NCI-H460 (cell line): ENCODE measurements at regions not wholly inside any gene's neighbourhood (a gene's known extent, or its start where the extent isn't known, plus 50 kb on each side); places are given as distances from the start of the nearest gene placed in this dataset.

ENCODE experiments used
- DNase-seq: peaks from one replicate; pipeline ENCODE4 v3.0.0-alpha.2; 2016; ENCODE audit warnings: low read depth; ENCODE audit errors: extremely low read depth

- no peak for DNase-seq
Observed at GRCh38 chr3:59424268-59425010, 374.6 kb upstream of the CFAP20DC start.

DNA sequence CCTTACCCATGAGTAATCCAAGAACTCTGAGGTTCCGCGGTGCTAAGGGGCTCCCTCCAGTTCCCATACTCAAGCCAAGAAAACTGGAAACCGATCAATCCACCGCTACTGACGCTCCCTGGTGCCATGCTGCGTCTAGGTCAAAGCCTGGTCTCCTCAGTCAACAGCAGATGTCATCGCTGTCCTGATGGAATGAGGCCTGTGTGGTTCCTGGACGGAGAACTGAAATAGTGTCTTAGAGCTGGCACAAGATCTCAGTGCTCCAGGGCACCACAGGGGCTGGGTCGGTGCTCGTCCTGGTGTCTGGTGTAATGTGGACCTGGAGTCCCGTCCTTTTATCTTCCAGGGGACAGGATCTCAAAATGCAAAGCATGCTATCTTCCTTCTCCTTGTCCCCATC is 373.9 kb upstream of the CFAP20DC start:
- DNase-seq = no peak

DNA sequence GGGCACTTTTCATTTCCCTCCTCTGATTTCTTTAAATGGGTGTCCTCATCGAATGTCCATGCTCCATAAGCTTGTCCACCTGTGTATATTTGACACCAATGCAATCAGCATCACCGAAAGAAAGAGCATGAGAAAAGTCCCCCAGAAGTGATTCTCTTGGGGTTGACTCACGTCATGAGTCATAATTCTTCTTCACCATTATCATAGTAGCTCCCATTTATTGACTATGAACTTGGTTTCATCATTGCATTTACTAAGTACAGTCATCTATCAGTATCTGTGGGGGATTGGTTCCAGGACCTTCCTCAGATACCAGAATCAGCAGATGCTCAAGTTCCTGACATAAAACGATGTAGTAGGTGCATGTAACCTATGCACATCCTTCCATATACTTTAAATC is 372.5 kb upstream of the CFAP20DC start:
- no peak for DNase-seq

GRCh38 chr3:59418836-59419235 is 369.0 kb upstream of the CFAP20DC start:
- DNase-seq = no peak

- DNase-seq = no peak
Observed at GRCh38 chr3:59412516-59412915, 362.7 kb upstream of the CFAP20DC start.

DNA sequence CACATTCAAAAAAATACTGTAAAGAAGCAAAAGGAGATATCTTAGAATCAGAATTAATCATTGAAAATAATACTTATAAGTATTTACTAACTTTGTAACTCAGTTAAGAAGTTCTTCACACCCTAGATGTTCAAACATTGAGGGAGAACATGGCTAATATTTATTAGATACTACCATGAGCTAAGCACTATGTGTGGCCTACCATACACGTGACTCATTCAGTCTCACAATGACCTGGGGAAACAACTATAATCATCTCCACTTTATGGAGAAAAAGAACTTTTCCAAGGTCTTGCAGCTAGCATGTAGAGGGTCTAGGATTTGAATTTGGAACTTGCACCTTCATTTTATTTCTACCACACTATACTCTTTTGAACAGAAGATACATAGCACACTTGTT is 361.9 kb upstream of the CFAP20DC start:
- DNase-seq = no peak

- no peak for DNase-seq
Observed at GRCh38 chr3:59411186-59411585, 361.4 kb upstream of the CFAP20DC start.

DNA sequence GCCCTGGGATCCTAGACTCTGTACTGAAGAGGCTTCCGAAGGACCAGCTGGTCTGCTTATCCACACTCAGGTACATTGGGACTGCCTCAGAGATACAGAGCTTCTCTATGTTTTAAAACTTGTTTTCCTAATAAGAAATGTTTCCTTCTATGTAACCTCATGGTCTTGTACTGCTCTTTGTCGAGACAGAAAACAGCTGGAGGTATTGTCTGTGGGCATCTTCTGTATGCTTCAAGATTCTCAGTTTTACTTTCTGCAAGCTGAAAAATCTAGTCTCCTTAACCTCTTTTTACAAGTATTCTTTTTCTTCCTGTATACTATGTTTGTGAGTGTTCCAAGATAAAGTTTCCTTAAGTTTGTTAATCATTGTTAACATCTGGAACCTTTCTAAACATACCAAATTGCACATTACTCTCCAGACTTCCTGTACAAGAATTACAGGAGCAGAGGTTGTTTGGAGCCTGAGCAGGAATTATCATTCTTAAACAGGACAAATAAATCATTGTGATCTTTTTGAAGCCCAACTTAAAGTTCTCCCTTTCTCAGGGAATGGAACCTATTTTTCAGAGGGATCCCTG is 358.3 kb upstream of the CFAP20DC start:
- DNase-seq = no peak

DNA sequence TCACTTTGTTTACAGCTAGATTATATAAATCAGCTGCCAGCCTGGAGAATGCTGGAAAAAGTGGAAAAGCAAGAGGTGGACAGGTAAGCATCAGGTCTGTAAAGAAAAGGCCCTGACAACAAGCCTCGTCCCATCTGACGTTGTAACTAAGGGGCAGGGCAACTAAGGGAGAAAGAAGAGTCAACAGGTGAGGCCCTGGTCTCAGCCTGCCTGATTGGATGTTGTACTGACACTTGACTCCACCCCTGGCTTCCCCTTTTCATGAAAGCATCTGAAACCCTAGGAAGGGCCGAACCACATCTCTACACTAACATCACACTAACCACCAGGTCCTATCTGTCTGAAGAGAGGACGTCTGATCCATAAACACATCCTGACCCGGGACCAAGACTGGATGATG is 357.6 kb upstream of the CFAP20DC start:
- no peak for DNase-seq

DNA sequence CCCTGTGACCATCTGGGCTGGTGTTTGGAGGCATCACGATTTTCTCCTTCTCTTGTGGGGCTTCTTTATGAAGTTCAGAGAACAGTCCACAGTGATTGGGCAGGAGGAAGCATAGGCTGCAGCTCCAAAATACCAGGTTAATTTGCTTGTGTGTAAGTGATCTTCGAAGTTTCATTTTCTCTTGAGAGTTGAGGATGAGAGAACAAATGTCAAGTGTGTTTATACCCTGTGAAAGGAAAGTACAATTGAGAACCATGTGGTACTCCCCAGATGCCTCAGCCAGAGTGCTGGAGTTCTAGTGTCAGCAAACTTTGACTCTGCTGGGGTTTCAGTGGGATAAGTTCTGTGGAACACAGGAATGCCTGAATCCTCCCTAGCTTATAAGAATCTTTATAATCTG is 357.1 kb upstream of the CFAP20DC start:
- DNase-seq = no peak

- no peak for DNase-seq
Observed at GRCh38 chr3:59404851-59405250, 355.0 kb upstream of the CFAP20DC start.

GRCh38 chr3:59404064-59404463 is 354.2 kb upstream of the CFAP20DC start:
- no peak for DNase-seq

- DNase-seq = no peak
Observed at GRCh38 chr3:59401924-59402323, 352.1 kb upstream of the CFAP20DC start.

- no peak for DNase-seq
Observed at GRCh38 chr3:59392116-59392515, 342.3 kb upstream of the CFAP20DC start.

DNA sequence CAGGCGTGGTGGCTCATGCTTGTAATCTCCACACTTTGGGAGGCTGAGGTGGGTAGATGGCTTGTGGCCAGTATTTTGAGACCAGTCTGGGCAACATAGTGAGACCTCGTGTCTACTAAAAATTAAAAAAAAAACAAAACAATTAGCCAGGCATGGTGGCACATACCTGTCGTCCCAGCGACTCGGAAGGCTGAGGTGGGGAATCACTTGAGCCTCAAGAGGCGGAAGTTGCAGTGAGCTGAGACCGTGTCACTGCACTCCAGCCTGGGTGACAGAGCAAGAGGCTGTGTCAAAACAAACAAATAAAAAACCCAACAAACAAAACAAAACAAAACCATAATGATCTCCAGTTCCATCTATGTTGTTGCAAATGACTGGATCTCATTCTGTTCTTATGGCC is 341.3 kb upstream of the CFAP20DC start:
- DNase-seq = no peak

DNA sequence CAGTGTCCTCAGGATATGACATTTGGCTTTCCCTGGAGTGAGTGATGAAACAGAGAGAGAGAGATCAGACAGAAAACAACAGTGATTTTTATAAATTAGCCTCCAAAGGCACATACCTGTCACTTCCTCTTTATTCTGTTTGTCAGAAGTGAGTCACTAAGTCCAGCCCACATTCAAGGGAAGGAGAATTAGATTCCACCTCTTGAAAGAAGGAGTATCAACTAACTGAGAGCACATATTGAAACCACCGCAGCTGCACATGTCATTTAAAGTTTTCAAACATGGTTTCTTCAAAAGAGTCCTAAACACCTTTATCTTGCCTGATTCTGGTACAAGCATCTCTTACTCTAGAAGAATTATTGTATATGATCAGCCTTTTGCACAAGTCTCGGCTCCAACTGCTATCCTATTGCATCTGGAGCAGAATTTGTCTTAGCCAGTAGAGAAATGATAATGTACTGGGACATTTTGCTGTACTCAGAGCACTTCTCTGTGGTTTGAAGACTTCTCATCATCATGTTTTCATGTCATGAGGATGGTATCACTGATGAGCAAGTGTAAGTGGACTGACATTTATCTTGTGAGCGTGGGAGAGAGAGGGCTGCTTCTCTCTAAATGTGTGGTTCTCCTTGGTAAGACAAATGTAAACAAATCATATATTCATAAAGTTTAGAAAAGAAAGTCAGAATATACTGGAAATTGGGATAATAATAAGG is 338.9 kb upstream of the CFAP20DC start:
- no peak for DNase-seq

DNA sequence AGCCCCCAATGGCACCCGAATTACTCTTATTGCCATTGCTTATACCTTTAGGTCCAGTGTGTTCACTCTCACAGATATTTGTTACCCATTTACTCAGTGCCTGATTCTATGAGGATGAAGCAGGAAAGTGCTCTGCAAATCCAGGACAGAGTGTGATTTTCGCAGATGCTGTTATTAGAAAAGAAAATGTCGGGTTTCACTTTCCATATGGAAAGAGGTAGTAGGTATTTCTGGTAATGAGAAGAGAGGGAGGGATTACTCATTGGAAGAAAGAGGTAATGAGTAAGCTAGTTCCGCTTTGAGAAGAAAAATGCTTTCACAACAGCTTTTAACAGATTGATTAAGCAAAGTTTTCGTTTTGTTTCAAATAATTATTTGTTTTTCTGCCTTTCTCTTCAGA is 336.3 kb upstream of the CFAP20DC start:
- no peak for DNase-seq

DNA sequence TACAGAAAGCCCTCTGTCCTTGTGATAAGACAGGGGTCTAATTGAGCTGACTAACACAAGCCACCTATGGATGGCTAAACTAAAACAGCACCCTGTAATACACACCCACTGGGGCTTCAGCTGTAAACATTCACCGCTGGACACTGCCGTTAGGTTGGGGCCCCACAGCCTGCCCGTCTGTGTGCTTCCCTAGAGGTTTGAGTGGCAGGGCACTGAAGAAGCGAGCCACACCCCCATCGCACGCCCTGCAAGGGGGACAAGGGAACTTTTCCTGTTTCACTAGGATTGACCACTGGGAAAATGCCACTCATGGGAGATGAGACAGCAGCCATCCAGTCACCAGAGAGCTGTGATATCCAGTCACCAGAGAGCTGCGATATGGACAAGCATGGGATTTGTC is 335.7 kb upstream of the CFAP20DC start:
- DNase-seq = no peak

DNA sequence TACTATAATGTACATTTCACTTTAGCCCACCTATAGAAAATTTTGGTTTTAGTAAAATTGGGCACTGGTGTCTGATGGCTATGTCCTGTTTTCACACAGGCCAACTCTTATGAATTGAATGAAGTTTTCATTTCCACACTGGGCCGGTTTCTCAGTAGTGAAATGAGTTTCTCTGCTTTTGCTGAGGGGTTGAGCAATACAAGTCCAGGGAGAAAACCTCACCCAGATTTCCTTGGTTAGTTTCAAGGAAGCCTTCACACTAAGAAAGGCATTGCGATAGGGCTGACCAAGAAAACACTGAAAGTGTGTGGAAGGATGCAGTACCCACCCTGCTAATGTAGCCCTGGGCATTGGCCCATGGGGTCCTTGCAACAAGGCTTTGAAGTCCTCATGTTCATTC is 331.5 kb upstream of the CFAP20DC start:
- DNase-seq = no peak

DNA sequence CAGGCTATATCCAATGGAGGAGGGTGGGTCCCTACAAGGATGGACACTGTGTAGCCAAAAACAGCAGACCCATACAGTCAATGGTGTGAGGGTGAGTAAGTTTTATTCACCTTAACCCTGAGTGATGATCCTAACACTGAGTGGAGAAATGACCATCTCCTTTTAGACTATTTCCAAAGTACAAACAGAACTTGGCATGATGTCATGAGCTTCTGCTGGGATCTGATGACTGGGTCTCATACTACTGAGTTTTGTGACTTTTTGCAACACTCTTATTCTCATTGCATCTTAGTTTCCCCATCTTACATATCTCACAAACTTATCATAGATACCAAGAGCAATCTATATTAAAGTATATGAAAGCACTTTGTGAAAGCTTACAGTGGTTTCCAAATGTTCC is 330.3 kb upstream of the CFAP20DC start:
- DNase-seq = no peak

GRCh38 chr3:59374818-59375211 is 325.0 kb upstream of the CFAP20DC start:
- DNase-seq = no peak
